ENCODE measurements at regions not wholly inside any gene's neighbourhood (a gene's known extent, or its start where the extent isn't known, plus 50 kb on each side); places are given as distances from the start of the nearest gene placed in this dataset.

DNA sequence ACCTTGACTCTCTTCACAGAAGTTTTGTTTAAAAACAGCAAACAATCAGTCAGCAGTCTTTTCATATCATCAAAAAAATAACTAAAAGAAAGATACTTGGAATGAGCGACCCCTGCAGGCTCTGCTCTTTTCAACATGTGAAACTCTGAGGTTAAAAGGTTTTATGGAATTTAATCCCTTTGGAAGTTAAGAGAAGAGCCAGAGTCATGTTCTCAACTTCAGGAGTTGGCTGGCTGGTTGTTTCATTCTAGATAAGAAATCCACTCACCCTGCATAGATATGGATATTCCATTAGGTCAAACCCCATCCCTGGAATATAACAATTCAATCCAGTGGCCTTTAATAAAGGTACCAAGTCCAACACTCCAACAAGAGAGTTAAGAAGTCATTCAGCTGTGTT lies 115.6 kb upstream of the RMDN2 start:
- Histone ChIP-seq H3K4me1 (peaks cover 0 to 16% (median 11%) of the 10 kb centered on the region in 12 donors), H3K27ac (peak overlapping the region in 9 of 12 donors; percentile 6 to 65 (median 25)), H3K9me3 (no peaks in the 10 kb centered on the region), H3K4me3 (no peak overlapping the region), H3K27me3 (no peaks in the 10 kb centered on the region), H3K36me3 (no peaks in the 10 kb centered on the region)
- 12 to 29% (median 21%) methylated on average over 1 of the region's 1 CpG for WGBS, 4 donors
- intact Hi-C loops (cut with DNase I), result loop anchor here in 3 of 10 donors (5.0 to 10.0 kb wide), 2 partner anchors 135 to 137 kb away; partner anchors contain the start of gene CDC42EP3 (in 3 of the 3)
- peak in 3 of 5 donors; percentile 27 to 36 (median 32) for DNase-seq
- ATAC-seq, result peak in 3 of 4 donors; percentile 34 to 62 (median 59)
- no peak for TF ChIP-seq POLR2A (IDR thresholded peaks at IDR 0.05)
- TF ChIP-seq, protein P1, sequence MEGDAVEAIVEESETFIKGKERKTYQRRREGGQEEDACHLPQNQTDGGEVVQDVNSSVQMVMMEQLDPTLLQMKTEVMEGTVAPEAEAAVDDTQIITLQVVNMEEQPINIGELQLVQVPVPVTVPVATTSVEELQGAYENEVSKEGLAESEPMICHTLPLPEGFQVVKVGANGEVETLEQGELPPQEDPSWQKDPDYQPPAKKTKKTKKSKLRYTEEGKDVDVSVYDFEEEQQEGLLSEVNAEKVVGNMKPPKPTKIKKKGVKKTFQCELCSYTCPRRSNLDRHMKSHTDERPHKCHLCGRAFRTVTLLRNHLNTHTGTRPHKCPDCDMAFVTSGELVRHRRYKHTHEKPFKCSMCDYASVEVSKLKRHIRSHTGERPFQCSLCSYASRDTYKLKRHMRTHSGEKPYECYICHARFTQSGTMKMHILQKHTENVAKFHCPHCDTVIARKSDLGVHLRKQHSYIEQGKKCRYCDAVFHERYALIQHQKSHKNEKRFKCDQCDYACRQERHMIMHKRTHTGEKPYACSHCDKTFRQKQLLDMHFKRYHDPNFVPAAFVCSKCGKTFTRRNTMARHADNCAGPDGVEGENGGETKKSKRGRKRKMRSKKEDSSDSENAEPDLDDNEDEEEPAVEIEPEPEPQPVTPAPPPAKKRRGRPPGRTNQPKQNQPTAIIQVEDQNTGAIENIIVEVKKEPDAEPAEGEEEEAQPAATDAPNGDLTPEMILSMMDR (IDR thresholded peaks at IDR 0.05), result peak; percentile 8 to 67 (median 50)

DNA sequence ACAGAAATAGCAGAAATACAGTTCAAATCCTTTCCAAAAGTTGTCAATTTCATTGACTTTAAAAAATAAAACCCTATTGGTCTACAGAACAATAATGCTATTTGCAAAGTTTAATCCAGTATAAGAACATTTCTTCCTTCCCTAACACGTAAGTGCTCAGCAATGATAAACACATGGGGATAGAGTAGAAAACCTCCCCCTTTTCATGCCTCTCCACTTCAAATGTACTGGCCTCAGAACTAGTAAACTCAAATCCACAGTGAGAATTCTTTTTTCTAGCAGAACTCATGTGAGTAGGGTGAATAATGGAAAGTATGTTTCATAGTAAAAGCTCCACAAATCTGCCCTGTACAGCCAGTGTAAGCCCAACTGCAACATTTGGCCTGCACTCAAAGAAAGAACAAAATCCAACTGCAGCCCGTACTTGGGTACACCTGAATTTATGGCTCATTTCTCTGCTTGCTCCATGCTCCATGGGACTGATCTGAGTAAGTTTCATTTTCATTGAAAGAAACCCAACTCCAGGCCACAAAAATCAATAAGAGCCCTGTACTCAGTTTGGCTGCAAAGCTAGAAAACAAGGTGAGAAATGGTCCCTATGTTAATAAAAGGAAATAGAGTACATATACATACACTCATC lies 115.0 kb upstream of the RMDN2 start:
- H3K4me3 ChIP-seq, result no peak overlapping the region
- no peaks in the 10 kb centered on the region for H3K27me3 ChIP-seq
- intact Hi-C loops (cut with DNase I), result loop anchor here in 5 of 10 donors (5.0 to 10.0 kb wide), 3 partner anchors 135 to 393 kb away; partner anchors contain the start of gene CDC42EP3 (in 4 of the 5)
- ATAC-seq (peak in 1 of 4 donors; percentile 14), DNase-seq (no peak)
- H3K9me3 ChIP-seq, result no peaks in the 10 kb centered on the region
- peak overlapping the region in 8 of 12 donors; percentile 6 to 65 (median 34) for H3K27ac ChIP-seq
- WGBS, 4 donors, result 50 to 60% (median 57%) methylated on average over 2 of the region's 2 CpGs
- peaks cover 0 to 16% (median 11%) of the 10 kb centered on the region in 12 donors for H3K4me1 ChIP-seq
- TF ChIP-seq, protein P1 (IDR thresholded peaks at IDR 0.05), result no peak
- TF ChIP-seq POLR2A (IDR thresholded peaks at IDR 0.05), result no peak
- no peaks in the 10 kb centered on the region for H3K36me3 ChIP-seq

DNA sequence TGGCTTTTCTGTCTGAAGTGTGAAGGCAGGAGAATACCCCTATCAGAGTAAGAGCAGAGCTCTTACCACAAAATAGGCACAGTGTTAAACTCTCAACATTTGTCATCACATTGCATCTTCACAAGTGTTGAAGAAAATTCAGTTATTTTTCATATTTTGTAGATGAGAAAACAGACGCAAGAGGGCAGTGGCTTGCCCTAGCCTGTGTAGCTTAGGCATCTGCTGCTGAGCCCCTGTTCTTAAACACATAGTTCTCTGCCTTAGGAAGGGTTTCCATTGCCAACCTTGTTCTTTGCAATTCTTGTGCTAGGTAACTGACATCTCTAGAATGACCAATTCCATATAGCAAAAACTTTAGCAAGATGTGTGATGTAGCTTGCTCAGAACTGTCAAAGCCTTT lies 112.7 kb upstream of the RMDN2 start:
- H3K4me3 ChIP-seq, result no peak overlapping the region
- TF ChIP-seq, protein P1 (IDR thresholded peaks at IDR 0.05), result peak in 3 of 12 donors; percentile 16 to 24 (median 18)
- TF ChIP-seq POLR2A (IDR thresholded peaks at IDR 0.05), result no peak
- intact Hi-C loops (cut with DNase I), result loop anchor here in 2 of 10 donors (5.0 kb wide), 2 partner anchors 140 to 395 kb away; partner anchors contain the start of gene CDC42EP3 (in 1 of the 2)
- peaks cover 0 to 6% (median 0%) of the 10 kb centered on the region in 12 donors for H3K9me3 ChIP-seq
- 62 to 90% (median 83%) methylated on average over 1 of the region's 1 CpG for WGBS, 4 donors
- DNase-seq (no peak), ATAC-seq (no peak)
- peaks cover 0 to 16% (median 11%) of the 10 kb centered on the region in 12 donors for H3K4me1 ChIP-seq
- no peak overlapping the region for H3K27ac ChIP-seq
- H3K36me3 ChIP-seq, result no peaks in the 10 kb centered on the region
- H3K27me3 ChIP-seq, result no peaks in the 10 kb centered on the region

DNA sequence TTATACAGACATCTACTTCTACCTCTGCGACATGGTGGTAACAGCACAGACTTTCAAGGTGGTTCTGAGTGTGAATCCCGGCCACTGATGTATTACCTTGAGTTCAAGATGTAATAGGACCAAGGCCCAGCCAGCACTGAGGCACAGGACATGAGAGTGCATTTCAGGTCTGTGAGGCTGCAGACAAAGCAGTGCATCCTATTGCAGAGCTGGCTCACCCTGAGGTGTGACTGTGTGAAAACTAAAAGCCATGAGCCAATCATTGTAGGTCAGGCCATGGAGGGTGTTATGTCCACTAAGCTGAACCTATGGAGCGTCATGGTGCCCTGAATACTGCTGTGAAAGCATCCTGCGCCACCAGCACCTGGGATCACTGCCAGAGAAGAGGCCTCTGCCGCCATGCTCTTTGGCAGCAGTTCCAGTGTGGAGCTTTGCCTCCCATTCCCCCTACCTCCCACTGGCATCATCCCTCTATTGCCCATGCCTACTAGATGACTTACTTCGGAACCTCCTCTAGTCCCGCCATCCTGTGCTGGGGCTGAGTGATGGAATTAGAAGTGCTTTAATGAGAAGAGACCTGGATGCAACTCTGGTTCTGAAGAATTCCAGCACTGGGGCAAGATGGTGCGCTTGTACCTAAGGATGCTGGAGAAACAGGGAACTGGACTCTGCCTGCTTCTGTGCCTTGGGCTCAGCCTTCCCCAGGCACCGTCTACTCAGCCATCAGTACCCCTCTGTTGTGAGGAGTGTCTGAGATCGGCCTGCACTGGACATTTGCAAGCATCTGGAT lies 112.0 kb upstream of the RMDN2 start:
- ATAC-seq (no peak), DNase-seq (no peak)
- H3K27me3 ChIP-seq, result no peaks in the 10 kb centered on the region
- H3K4me1 ChIP-seq, result peaks cover 0 to 16% (median 11%) of the 10 kb centered on the region in 12 donors
- WGBS, 4 donors, result 93 to 98% (median 96%) methylated on average over 8 to 10 of the region's 10 CpGs
- no peaks in the 10 kb centered on the region for H3K36me3 ChIP-seq
- peaks cover 0 to 6% (median 0%) of the 10 kb centered on the region in 12 donors for H3K9me3 ChIP-seq
- TF ChIP-seq, protein P1 (IDR thresholded peaks at IDR 0.05), result no peak
- TF ChIP-seq POLR2A (IDR thresholded peaks at IDR 0.05), result no peak
- no peak overlapping the region for H3K4me3 ChIP-seq
- H3K27ac ChIP-seq, result no peak overlapping the region
- intact Hi-C loops (cut with DNase I), result loop anchor here in 2 of 10 donors (5.0 kb wide), 2 partner anchors 141 to 396 kb away; partner anchors contain the start of gene CDC42EP3 (in 1 of the 2)
